ENCODE measurements at regions not wholly inside any gene's neighbourhood (a gene's known extent, or its start where the extent isn't known, plus 50 kb on each side); places are given as distances from the start of the nearest gene placed in this dataset.

- no peak for TF ChIP-seq POLR2AphosphoS5 (IDR thresholded peaks at IDR 0.05)
- TF ChIP-seq, protein P1, sequence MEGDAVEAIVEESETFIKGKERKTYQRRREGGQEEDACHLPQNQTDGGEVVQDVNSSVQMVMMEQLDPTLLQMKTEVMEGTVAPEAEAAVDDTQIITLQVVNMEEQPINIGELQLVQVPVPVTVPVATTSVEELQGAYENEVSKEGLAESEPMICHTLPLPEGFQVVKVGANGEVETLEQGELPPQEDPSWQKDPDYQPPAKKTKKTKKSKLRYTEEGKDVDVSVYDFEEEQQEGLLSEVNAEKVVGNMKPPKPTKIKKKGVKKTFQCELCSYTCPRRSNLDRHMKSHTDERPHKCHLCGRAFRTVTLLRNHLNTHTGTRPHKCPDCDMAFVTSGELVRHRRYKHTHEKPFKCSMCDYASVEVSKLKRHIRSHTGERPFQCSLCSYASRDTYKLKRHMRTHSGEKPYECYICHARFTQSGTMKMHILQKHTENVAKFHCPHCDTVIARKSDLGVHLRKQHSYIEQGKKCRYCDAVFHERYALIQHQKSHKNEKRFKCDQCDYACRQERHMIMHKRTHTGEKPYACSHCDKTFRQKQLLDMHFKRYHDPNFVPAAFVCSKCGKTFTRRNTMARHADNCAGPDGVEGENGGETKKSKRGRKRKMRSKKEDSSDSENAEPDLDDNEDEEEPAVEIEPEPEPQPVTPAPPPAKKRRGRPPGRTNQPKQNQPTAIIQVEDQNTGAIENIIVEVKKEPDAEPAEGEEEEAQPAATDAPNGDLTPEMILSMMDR (IDR thresholded peaks at IDR 0.05): no peak
These were observed 282.9 kb upstream of the N4BP1 start for GRCh38 chr16:48892893-48893292.
